Posterior cingulate gyrus (tissue), 11 donors: ENCODE measurements at regions not wholly inside any gene's neighbourhood (a gene's known extent, or its start where the extent isn't known, plus 50 kb on each side); places are given as distances from the start of the nearest gene placed in this dataset.

Experiments used
- DNase-seq, 10 donors: peaks; one replicate each; pipeline versions ENCODE4 v3.0.0 to v3.0.0-alpha.2; 2020 to 2021; ENCODE audit warnings: mixed read lengths in 3 of 10
- intact Hi-C: fragments of 100-400 bp; cut with DNase I; formaldehyde crosslinking; loops from one replicate; pipeline ENCODE4 v1.15.1; 2023

DNA sequence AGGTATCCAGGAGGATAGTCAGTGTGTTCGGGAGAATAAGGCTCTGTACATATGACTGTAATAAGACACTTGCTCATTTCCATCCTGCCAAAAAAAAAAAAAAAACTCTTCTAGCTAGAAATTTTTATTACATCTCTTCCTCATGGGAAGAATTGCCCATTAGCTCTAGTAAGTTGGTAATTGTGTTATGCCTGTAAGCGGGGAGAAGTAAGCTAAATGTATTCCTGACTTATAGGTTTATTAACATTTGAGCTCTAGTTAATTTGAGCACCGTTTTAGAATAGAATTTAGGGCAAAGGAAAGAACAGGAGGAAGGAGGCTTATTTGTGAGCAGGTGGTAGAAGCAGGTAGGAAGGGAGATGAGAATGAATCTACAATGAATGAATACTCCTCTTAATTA lies 1210.6 kb downstream of the SORCS1 start:
- DNase-seq, result no peak
- intact Hi-C loops, result loop anchor here (5.0 kb wide), 3 partner anchors 223 to 728 kb away; no protein-coding TSS in a partner anchor

DNA sequence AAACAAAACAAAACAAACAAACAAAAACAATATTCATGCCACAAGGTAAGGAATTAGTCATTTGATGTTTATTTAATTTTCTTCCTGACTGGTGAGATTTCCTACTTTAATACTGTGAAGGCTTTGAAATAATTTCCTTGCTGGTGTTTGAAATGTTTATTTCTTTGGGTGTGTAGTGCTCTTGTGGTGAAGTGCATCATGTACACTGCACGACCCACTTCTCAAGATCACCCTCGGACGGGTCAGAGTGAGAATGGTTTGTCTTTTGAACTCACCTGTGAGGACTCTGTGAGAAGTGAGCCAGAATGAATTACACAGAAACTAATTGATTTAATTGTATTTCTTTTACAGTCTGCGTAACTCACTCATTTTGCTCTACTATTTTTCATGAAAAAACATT lies 1211.5 kb downstream of the SORCS1 start:
- intact Hi-C loops, result loop anchor here (5.0 kb wide), 3 partner anchors 224 to 729 kb away; no protein-coding TSS in a partner anchor
- DNase-seq, result no peak

DNA sequence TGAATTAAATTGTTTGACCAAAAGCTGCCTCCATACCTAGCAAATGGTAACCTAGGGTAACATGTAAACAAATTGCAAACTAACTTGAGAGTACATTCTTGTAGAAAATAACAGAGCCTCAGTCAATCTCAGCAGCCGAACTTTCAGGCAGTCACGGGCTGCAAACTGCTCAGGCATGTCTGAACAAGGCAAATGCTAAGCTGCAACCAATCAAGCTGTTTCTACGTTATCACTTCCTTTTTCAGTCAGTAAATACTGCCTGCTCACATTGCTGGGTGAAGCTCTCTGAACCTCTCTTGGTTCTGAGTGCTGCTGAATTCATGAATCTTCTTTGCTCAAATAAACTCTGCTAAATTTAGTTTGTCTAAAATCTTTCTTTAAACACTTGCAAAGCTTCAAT lies 1212.4 kb downstream of the SORCS1 start:
- intact Hi-C loops, result loop anchor here (5.0 kb wide), 3 partner anchors 225 to 730 kb away; no protein-coding TSS in a partner anchor
- DNase-seq, result peak in 4 of 10 donors; percentile 7 to 77 (median 52)

DNA sequence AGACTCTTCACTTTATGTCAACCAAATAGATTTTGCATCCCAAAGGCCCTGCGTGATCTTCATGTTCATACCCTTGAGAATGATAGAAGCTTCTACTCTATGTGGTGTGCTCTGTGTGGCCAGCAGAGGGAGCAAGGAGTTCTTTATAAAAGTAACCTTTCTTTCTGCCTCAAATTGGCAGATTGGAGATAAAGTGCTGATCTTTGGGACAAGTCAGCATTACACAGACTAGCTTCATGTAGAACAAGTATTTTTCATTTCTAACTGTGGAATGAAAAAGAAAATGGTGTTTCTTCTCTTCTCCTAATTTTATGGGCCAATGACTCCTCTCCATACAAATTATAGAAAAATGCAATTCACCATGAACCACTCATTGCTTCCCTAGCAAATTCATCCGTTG lies 1214.1 kb downstream of the SORCS1 start:
- DNase-seq, result peak in 9 of 10 donors; percentile 12 to 89 (median 65)
- intact Hi-C loops, result loop anchor here (5.0 kb wide), 3 partner anchors 227 to 732 kb away; no protein-coding TSS in a partner anchor

DNA sequence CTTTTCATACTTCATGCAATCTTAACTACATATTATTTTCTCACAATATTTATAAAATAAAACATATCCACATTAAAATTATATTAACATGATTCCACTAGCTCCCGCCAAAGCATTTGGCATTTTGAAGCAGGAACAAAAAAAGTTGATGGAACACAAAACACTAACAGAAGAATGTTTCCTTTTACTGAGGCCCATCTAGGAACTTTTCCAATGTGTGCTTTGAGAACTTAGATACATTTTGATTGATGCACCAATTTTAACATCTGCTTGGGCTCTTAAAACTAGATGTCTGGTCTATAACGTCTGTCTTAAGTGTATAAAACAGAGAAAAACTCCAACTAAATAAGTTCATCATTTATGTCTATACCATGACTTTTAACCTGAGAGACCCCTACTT lies 1214.8 kb downstream of the SORCS1 start:
- intact Hi-C loops, result loop anchor here (5.0 kb wide), 3 partner anchors 228 to 733 kb away; no protein-coding TSS in a partner anchor

DNA sequence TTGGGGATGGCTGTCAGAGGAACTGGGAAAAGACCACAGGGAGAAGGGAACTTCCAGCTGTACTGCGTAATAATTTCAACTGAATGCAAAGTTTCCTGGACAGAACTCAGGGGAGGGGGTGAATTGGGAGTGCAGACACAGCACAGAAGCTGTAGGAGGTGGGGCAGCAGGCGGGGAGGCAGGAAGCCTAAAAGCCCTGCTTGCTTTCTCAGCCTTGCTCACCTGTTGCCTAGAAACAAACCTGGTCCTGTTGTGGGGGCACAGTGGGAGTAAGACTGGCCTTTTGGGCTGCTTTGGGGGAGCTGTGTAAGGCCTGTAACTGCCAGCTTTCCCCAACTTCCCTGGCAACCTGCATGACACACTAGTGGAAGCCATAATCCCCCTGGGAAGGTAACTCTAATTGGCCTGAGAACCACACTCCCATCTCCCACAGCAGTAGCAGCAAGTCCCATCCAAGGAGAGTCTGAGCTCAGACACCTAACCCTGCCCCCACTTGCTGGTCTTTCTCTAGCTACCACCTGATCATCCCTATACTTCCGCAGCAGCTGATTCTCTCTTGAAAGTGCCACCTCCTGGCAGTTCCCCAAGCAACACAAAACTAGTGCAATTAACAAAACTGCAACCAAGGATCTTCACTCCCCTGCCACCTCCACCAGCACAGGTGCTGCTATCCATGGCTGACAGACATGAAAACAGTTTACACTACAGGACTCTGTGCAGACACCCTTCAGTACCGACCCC lies 1239.3 kb downstream of the SORCS1 start:
- no peak for DNase-seq
- intact Hi-C loops, result no loop called here

More for the DNA sequence above, 1214.8 kb downstream of the SORCS1 start:
- DNase-seq, result no peak

DNA sequence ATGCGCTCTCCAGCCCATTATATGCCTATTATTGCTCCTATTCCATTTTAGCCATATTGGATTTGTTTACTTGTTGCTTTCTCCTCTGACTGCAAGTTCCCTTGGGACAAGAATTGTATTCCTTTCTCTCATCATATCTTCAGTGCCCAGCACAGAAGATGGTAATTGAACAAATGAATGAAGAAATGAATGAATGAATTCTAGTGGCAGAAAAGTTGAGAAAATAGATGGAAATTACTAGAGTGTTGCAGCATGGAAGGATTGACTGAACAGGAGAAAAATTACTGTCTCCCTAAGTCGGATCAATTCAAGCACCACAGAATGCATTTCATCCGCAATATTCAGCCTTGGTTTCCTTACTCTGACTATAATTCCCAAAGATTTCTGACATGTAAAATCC lies 1243.2 kb downstream of the SORCS1 start:
- DNase-seq, result no peak
- intact Hi-C loops, result no loop called here

DNA sequence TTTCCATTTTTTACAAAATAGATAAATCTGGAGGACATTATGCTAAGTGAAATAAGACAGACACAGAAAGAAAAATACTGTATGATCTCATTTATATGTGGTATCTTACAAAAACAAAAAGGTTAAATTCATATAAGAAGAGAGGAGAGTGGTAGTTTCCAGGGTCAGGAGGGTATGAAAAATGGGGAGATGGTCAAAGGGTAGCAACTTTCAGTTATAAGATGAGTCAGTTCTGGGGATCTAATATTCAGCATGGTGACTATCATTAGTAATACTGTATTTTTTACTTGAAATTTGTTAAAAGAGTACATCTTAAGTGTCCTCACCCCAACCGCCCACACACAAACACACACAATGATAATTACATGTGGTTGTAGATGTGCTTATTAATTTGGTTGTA lies 1250.1 kb downstream of the SORCS1 start:
- intact Hi-C loops, result no loop called here
- no peak for DNase-seq

DNA sequence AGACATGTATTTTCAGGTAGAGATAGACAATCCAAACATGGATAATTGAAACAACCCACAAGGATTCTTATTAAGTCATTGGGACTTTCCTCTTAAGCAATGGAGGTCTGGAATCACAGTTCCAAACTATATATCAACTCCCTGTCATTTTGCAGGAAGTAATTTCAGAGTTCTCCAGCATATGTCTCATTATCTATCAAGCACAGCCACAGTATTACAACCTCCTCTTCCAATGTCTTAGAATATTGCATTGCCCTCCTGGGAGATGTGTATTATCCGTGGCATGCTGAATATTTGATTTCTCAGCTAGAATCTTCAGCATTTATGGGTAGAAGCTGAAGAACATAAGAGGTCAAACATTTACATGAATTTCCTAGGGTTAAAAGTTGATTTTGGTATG lies 1255.8 kb downstream of the SORCS1 start:
- intact Hi-C loops, result no loop called here

DNA sequence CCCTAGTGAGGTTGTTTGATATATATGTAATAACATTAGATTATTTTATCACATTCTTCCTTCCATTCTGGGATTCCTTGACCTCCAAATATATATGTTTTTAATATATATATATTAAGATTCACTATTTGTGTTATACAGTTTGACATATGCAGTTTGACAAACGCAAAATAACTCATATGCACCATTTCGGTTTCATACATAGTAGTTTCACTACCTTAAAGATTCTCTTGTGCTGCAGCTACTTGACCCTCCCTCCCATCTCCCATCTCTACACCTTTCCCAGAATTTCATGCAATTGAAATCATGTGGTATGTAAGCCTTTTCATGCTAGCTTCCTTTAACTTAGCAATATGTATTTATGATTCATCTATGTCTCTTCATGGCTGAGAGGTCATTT lies 1244.4 kb downstream of the SORCS3 start:
- intact Hi-C loops, result no loop called here
- DNase-seq, result no peak

More for the DNA sequence above, 1255.8 kb downstream of the SORCS1 start:
- no peak for DNase-seq

DNA sequence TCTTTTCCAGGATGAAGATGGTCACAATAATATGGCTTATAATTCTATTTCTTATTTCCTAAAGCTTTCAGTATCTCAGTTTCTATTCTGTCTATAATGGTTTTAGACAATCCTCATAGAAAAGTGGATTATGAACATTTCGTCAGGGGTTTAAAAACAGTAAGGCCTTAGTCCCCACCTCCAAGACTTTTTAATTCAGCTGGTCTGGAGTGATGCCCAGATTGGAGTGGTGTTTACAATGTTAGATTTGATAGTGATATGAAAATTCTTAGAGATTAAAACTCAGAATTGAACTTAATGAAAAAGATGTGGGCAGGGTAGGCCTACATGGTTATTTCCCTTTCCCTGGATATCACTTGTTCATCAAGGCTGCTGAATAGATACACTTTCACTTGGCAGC lies 1238.3 kb downstream of the SORCS3 start:
- intact Hi-C loops, result no loop called here
- no peak for DNase-seq

DNA sequence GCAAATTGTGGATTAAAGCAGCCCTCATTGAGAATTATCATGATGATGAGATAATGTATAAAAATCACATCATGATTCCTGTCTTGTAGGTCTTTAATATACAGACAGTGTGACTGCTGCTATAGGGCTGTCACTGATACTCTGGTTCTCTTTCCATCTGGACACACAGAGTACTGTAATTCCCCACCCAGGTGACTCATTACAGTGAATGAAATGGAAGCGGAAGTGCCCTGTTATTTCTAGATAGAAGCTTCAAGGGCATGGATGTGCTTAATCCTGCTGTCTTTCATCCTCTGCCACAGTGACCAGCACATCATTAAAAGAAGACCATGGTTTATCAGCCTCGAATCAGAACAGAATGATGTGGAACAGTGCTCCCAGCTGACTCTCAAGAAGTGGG lies 1234.0 kb downstream of the SORCS3 start:
- intact Hi-C loops, result no loop called here
- DNase-seq, result no peak

DNA sequence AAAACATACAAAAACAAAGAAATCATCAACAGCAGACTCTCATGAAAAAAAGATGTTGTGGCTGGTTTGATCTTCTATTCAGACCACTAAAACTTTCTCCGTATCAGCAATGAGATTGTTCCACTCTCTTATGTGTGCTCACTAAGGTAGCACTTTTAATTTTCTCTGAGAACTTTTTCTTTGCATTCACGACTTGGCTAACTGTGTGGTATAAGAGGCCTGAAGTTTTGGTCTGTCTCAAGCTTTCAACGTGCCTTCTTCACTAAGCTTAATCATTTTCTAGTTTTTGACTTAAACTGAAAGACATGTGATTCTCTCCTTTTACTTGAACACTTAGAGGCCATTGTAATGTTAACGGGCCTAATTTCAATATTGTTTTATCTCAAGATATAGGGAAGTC lies 1231.6 kb downstream of the SORCS3 start:
- DNase-seq, result no peak
- intact Hi-C loops, result no loop called here

DNA sequence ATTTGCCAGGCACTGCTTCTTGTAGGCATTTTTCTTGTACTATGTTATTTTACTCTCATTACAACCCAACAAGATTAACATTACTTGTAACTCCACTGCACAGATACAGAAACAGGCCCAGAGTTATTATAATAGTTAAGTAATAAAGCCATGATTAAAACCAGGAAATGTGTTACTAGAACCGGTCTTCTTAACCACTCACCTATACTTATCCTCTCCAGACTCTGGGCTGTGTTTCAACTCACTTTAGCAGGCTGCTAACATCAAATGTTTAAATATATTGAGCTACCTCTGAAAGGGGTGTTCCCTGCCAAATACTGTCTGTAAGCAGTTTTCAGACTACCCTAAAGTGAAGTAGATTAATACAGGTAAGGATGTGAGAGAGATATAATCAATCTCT lies 1227.8 kb downstream of the SORCS3 start:
- DNase-seq, result no peak
- intact Hi-C loops, result no loop called here

DNA sequence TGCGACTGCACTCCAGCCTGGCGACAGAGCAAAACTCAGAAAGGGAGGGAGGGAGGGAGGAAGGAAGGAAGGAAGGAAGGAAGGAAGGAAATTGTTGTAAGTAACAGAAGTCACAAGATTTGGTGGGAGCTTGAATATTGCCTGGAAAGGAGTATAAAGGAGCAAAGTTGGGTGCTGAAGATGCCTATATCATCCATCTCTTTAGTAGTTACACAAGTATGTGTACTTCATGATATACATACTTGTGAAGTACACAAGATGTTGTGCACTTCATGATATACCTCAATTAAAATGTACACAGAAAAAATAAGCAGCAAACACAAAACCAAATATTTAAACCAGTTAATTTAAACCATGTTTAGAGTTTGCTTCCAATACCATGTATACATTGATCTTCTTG lies 1223.8 kb downstream of the SORCS3 start:
- DNase-seq, result no peak
- intact Hi-C loops, result no loop called here

DNA sequence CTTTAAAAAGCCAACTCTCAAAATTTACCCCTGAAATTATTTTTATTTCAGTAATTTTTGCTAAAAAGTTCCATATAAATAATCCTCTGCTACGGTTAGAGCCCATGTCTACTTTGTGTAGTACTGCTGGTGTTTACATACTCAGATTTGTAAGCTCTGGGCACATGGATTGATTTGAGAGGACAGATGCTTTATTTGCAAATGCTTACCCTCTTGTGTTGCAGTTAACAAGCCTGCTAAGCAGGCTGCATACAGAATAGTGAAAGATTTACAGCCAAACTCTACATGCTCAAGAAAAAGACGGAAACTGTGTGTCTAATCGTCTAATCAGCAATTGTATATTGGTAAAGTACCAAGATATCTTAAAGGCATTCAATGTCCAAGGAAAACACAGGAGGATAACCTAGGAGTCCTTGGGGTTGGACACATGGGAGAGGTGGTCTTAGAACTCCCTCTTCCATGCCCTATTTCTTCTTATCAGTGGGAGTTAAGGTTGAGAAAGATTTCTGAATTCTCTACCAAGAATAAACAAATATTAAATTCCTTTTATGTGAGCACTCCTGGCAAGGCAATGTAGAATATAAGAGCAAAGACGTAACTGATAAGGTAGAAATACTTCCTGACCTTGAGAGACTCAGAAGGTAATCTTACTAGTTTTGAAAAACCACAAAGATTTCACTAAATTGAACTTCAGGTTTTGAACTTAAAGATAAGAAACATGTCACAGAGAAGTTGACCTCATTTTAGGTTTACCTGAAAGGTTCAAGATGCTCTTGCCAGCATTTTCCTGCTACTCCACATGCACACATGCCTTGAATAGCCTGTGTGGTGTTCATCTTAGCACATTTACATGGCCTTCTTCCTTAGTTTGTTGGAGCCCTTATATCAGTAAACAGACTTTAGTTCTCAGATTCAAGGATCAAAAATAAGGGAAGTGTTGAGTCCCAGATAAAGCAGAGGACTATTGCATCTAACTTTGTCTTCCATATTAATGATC lies 1216.5 kb downstream of the SORCS3 start:
- intact Hi-C loops, result no loop called here
- no peak for DNase-seq

DNA sequence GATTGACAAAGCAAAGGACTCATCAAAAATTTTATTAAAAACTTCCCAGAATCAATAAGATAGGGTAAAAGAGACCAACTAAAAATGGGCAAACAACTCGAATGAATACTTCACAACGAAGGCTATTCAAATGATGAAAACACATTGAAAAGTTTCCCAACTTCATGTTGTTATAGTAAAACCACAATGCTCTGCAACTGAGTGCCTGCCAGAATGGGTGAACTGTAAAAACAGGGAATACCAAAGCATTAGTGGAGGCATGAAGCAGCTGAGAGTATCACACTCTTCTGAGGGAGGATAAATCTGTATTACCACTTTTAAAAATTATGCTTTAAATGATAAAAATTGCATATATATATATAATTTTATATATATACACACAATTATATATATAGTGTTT lies 1214.7 kb downstream of the SORCS3 start:
- intact Hi-C loops, result no loop called here
- DNase-seq, result no peak

DNA sequence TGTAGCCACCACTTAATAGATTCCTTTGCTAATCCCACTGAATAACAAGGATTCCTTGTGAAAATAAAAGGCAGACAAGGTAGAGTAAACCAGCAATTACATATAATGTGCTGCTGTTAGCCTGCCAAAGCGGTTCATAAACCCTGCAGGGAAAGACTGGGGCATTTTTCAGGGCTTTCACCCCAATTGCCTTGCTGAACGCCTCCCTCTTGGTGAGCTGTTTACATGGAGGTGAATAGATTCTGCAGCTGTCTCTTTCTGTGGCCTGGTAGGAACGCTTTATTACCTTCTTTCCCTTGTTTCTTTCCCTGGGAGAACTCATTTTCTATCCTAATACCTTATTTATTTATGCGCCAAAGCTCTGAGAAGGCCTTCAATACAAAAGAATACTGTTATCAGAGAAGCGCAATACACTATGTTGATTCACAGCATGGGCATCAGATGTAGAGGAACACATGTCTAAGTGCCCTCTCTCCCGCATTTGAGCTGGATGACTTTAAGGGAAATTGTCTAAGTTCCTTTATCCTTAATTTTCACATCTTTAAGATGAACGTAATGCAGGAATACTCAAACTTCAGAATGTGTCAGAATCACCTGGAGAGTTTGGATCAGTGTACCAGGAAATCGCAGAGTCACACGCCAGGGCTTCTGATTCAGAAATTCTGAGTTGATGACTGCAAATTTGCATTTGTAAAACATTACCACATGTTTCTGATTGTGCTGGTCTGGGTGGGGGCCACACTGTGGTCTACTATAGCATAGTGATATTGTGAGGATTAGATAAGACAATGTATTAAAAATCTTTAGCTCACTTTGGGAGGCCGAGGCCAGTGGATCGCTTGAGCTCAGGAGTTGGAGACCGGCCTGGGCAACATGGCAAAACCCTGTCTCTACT lies 1203.8 kb downstream of the SORCS3 start:
- intact Hi-C loops, result no loop called here
- peak in 2 of 10 donors; percentile 50 to 82 for DNase-seq

DNA sequence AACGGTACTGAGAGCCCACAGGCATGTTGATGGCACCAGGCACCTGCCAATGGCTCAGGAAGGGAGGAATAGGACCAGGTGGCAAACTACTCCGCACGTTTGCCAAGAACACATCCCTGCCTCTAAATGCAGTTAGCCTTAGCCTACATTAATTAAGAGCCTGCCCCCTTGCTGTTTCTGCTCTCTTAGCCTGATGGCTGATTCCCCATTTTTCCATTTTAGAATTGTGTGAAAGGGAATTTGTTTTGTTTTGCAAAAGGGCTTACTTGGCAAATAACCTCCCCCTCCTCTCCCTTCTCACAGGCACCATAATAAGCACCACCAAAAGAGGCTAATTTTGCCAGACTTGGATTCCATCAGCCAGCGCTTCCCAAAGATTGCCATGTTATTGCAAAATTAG lies 1203.2 kb downstream of the SORCS3 start:
- intact Hi-C loops, result no loop called here
- peak in 1 of 10 donors; percentile 61 for DNase-seq

DNA sequence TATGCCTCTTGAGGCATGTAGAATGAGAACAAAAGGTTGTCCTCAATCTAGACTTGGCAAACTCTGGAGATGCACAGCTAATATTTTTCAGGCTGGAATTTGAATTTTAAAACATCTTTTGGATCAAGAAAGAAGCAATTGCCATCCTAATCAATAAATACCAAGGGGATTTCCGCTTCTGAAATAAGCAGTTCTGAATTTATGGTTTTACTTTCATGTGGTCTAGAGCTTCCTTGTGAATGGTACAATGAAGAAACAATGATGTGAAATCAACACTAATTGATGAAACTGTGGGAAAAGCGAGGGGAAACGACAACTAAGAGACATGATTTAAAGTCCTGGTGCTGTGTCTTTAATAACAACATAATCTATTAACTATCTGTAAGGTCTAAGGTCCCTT lies 1202.7 kb downstream of the SORCS3 start:
- intact Hi-C loops, result no loop called here
- DNase-seq, result no peak
